Tibial nerve (tissue), 4 donors: ENCODE measurements at regions not wholly inside any gene's neighbourhood (a gene's known extent, or its start where the extent isn't known, plus 50 kb on each side); places are given as distances from the start of the nearest gene placed in this dataset.

ENCODE experiments used
- DNase-seq, 2 donors: peaks; one replicate each; pipeline ENCODE4 v3.0.0-alpha.2; 2019; ENCODE audit warnings: low spot score in 2 of 2
- H3K27ac ChIP-seq, 4 donors: fragments of 200-600 bp; sonication (generic) in 3 of 4; one replicate each; pipeline ENCODE4 v1.5.1; 2017 to 2019; ENCODE audit warnings: mild to moderate bottlenecking in 1 of 4
- H3K27me3 ChIP-seq, 2 donors: fragments of 200-600 bp; sonication (generic) in 1 of 2; one replicate each; pipeline versions ENCODE4 v1.5.1 to v1.6.0; 2017 to 2019
- H3K36me3 ChIP-seq, 3 donors: fragments of 200-600 bp; sonication (generic); one replicate each; pipeline ENCODE4 v1.5.1; 2018 to 2019
- H3K4me1 ChIP-seq, 4 donors: fragments of 200-600 bp; sonication (generic) in 3 of 4; one replicate each; pipeline ENCODE4 v1.5.1; 2017 to 2019
- H3K4me3 ChIP-seq, 4 donors: fragments of 200-600 bp; sonication (generic) in 3 of 4; one replicate each; pipeline ENCODE4 v1.5.1; 2017 to 2019; ENCODE audit warnings: mild to moderate bottlenecking in 1 of 4, moderate library complexity in 1 of 4
- H3K9me3 ChIP-seq, 4 donors: fragments of 200-600 bp; sonication (generic) in 3 of 4; one replicate each; pipeline ENCODE4 v1.5.1; 2017 to 2019
- EP300 ChIP-seq, 2 donors: sonication (generic); formaldehyde crosslinking; IDR thresholded peaks; one replicate each; pipeline ENCODE4 v1.6.1; 2017; ENCODE audit warnings: antibody characterized with exemption in 2 of 2, mild to moderate bottlenecking in 1 of 2
- POLR2A ChIP-seq, 2 donors: fragments of 450-650 bp; IDR thresholded peaks; one replicate each; pipeline ENCODE4 v1.6.1; 2017; ENCODE audit warnings: antibody characterized with exemption in 2 of 2, mild to moderate bottlenecking in 2 of 2, moderate library complexity in 2 of 2
- WGBS, 2 donors: methylation state at CpG; one replicate each; pipeline ENCODE4 v1.1.5; 2018; 5-methylcytosine and 5-hydroxymethylcytosine counted together
- TF ChIP-seq, protein P1 (sequence below), 5 experiments: fragments of 200-600 bp in 3 of 5; fragments of 450-650 bp in 2 of 5; sonication (generic) in 3 of 5; IDR thresholded peaks; one replicate each; pipeline ENCODE4 v1.5.1; 2016 to 2019; ENCODE audit warnings: antibody characterized with exemption in 5 of 5, mild to moderate bottlenecking in 3 of 5, moderate library complexity in 2 of 5

DNA sequence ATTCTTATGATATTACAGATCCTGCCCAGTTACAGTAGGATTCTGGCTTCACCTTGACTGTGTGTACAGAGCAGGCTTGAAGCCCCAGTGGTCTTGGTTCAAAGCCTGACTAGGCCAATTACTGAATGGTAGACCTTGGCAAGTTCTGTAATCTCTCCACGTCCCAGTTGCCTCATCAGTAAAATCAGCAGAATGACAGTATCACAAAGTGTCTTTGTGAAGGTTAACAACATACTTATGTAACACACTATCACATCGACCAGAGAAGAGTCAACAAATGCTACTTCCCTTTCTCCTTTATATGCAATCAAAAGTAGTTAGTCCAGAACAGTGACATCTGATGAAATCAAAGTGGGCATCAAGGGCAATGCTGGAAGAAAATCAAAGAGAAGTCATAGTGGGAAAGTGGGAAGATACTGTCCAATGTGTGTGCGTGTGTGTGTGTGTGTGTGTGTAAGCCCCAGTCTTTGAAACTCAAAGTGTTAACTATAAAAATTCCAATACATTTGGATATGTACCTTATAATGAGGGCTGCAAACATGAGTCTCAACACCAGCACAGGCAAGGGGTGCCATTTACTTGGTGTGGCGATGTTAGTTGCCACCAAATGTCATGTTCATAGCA lies 93.5 kb upstream of the EGFLAM start:
- no peaks in the 10 kb centered on the region for H3K9me3 ChIP-seq
- no peak for DNase-seq
- no peak overlapping the region for H3K4me3 ChIP-seq
- H3K4me1 ChIP-seq, result no peaks in the 10 kb centered on the region
- no peaks in the 10 kb centered on the region for H3K36me3 ChIP-seq
- TF ChIP-seq, protein P1, sequence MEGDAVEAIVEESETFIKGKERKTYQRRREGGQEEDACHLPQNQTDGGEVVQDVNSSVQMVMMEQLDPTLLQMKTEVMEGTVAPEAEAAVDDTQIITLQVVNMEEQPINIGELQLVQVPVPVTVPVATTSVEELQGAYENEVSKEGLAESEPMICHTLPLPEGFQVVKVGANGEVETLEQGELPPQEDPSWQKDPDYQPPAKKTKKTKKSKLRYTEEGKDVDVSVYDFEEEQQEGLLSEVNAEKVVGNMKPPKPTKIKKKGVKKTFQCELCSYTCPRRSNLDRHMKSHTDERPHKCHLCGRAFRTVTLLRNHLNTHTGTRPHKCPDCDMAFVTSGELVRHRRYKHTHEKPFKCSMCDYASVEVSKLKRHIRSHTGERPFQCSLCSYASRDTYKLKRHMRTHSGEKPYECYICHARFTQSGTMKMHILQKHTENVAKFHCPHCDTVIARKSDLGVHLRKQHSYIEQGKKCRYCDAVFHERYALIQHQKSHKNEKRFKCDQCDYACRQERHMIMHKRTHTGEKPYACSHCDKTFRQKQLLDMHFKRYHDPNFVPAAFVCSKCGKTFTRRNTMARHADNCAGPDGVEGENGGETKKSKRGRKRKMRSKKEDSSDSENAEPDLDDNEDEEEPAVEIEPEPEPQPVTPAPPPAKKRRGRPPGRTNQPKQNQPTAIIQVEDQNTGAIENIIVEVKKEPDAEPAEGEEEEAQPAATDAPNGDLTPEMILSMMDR (IDR thresholded peaks at IDR 0.05), result no peak
- TF ChIP-seq POLR2A (IDR thresholded peaks at IDR 0.05), result no peak
- TF ChIP-seq EP300 (IDR thresholded peaks at IDR 0.05), result no peak
- no peak overlapping the region for H3K27ac ChIP-seq
- WGBS, 2 donors, result 40 to 48% methylated on average over 4 of the region's 4 CpGs
- H3K27me3 ChIP-seq, result no peaks in the 10 kb centered on the region

DNA sequence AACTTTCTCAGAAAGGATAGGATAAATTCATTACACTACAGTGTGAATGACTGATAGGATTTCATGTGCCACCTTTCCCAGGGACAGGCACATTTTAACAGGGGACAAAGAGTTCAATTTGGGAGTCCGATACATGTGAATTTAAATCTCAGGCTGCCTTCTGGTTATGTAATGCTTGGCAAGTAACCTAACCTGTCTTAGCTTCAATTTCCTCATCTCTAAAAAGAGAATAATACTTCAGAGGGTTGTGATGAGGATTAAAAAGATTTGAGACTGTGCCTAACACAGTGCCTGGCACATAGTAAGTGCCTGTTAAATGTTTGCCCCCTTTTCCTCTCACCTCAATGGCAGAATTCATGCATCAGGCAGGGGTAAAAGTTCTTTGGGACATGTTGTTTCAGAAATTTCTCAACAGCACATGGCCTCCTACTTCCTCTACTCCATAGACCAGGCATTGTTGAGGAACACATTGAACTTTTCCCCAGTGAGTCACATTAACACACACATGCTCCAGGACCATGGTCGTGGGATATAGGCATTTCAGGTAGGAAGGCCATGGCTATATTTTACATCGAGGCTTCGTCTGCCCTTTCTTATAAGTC lies 94.6 kb upstream of the EGFLAM start:
- TF ChIP-seq EP300 (IDR thresholded peaks at IDR 0.05) (no peak), POLR2A (IDR thresholded peaks at IDR 0.05) (no peak)
- TF ChIP-seq, protein P1 (IDR thresholded peaks at IDR 0.05), result no peak
- Histone ChIP-seq H3K27ac (no peak overlapping the region), H3K4me3 (no peak overlapping the region), H3K9me3 (no peaks in the 10 kb centered on the region), H3K36me3 (no peaks in the 10 kb centered on the region), H3K27me3 (no peaks in the 10 kb centered on the region), H3K4me1 (no peaks in the 10 kb centered on the region)
- 55 to 58% methylated on average over 4 of the region's 4 CpGs for WGBS, 2 donors
- no peak for DNase-seq

DNA sequence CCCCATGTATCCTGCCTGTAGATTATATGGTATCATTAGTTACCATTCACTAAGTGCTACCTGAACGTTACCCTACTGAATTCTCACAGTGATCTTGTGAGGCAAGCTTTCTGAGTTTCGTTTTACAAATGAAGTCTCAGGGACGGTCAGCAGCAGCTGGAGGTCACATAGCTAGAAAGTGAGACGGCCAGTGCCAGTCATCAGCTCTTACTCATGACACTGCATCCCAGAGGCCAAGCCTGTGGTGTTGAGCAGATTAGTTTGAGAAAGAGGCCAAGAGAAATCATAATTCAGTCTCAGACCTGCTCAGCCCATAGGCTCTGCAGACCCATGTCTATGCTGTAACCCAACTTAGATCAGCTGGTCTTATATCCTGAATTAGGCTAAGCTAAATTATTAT lies 95.7 kb upstream of the EGFLAM start:
- H3K27ac ChIP-seq, result no peak overlapping the region
- TF ChIP-seq POLR2A (IDR thresholded peaks at IDR 0.05) (no peak), EP300 (IDR thresholded peaks at IDR 0.05) (no peak)
- TF ChIP-seq, protein P1 (IDR thresholded peaks at IDR 0.05), result no peak
- no peaks in the 10 kb centered on the region for H3K36me3 ChIP-seq
- H3K4me3 ChIP-seq, result no peak overlapping the region
- WGBS, 2 donors, result 79 to 85% methylated on average over 4 of the region's 4 CpGs
- H3K9me3 ChIP-seq, result no peaks in the 10 kb centered on the region
- H3K4me1 ChIP-seq, result no peaks in the 10 kb centered on the region
- no peak for DNase-seq
- no peaks in the 10 kb centered on the region for H3K27me3 ChIP-seq

DNA sequence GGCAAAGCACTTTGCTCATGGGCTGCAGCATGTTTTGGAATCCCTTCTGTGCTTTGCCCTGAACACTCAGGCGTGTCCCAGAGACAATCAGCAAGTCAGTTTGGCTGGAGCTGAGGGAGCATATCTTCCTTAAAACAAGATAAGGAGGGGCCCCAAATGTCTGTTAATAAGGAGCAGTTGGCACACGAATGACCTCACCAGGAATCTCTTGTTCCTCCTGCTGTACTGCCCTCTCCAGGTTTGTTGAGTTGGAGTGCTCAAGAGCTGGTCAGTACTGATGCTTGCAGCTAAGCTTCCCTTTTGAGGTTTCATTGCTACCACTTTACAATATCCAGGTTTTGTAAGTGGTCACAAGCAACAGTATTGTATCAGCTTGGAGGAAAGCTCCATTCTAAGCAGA lies 101.3 kb upstream of the EGFLAM start:
- TF ChIP-seq EP300 (IDR thresholded peaks at IDR 0.05) (no peak), POLR2A (IDR thresholded peaks at IDR 0.05) (no peak)
- TF ChIP-seq, protein P1 (IDR thresholded peaks at IDR 0.05), result no peak

DNA sequence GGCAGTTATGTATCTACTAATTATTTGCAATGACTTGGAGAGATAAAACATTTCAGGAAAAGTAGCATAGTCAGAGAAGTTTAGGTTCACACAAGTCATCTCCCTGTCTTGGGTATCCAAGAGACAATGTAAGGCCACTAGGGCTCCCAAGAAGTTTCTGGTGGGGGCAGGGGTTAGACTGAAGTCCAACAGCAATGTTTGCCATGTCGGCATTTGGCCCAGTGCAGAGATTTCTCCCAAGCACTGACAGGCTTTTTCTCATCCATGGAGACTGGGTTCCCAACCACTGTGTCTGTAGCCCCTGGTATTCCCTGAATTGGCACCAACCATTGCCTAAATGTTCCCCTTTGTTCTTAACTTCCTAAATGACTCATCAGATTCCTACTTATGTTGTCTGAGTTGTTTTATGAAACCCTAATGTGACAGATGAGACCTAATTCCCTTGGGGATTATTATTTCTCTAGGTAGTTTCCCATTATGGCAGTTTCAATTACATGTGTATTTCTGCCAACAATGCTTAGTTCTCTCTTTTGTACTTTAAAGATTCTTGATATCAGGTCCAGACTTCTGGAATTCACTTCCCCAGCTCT lies 103.6 kb upstream of the EGFLAM start:
- no peak overlapping the region for H3K4me3 ChIP-seq
- no peak overlapping the region for H3K27ac ChIP-seq
- WGBS, 2 donors, result 75 to 92% methylated on average over 1 of the region's 1 CpG
- DNase-seq, result no peak
- H3K9me3 ChIP-seq, result no peaks in the 10 kb centered on the region
- no peaks in the 10 kb centered on the region for H3K4me1 ChIP-seq
- H3K36me3 ChIP-seq, result no peaks in the 10 kb centered on the region
- H3K27me3 ChIP-seq, result no peaks in the 10 kb centered on the region
- TF ChIP-seq POLR2A (IDR thresholded peaks at IDR 0.05) (no peak), EP300 (IDR thresholded peaks at IDR 0.05) (no peak)
- TF ChIP-seq, protein P1 (IDR thresholded peaks at IDR 0.05), result no peak

More for the DNA sequence above, 101.3 kb upstream of the EGFLAM start:
- no peaks in the 10 kb centered on the region for H3K36me3 ChIP-seq
- no peaks in the 10 kb centered on the region for H3K27me3 ChIP-seq
- no peaks in the 10 kb centered on the region for H3K9me3 ChIP-seq
- no peak for DNase-seq
- no peak overlapping the region for H3K4me3 ChIP-seq
- WGBS, 2 donors, result 78 to 93% methylated on average over 2 of the region's 2 CpGs
- no peak overlapping the region for H3K27ac ChIP-seq
- H3K4me1 ChIP-seq, result no peaks in the 10 kb centered on the region
